ENCODE measurements at regions not wholly inside any gene's neighbourhood (a gene's known extent, or its start where the extent isn't known, plus 50 kb on each side); places are given as distances from the start of the nearest gene placed in this dataset.
"Not testable (repeated sequence)": the region's sequence is repeated elsewhere in the genome, so short reads cannot be mapped to it uniquely, and the experiment has no call there.

- TF ChIP-seq MYC (IDR thresholded peaks at IDR 0.05; ENCODE audit: low read depth, low read length): no peak
- TF ChIP-seq CTCF (IDR thresholded peaks at IDR 0.05; ENCODE audit: low read depth, low read length): no peak
- TF ChIP-seq, protein P1, sequence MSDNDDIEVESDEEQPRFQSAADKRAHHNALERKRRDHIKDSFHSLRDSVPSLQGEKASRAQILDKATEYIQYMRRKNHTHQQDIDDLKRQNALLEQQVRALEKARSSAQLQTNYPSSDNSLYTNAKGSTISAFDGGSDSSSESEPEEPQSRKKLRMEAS (IDR thresholded peaks at IDR 0.05; ENCODE audit: low read depth, low read length): no peak
- no peak for TF ChIP-seq POLR2A (IDR thresholded peaks at IDR 0.05; ENCODE audit: extremely low read depth, insufficient read length)
- no peak for DNase-seq (ENCODE audit: low read depth)
- H3K4me3 ChIP-seq (ENCODE audit: low read depth, low read length): no peak overlapping the region
Observed at GRCh38 chr2:242060212-242060835, 190.8 kb downstream of the RTP5 start.

DNA sequence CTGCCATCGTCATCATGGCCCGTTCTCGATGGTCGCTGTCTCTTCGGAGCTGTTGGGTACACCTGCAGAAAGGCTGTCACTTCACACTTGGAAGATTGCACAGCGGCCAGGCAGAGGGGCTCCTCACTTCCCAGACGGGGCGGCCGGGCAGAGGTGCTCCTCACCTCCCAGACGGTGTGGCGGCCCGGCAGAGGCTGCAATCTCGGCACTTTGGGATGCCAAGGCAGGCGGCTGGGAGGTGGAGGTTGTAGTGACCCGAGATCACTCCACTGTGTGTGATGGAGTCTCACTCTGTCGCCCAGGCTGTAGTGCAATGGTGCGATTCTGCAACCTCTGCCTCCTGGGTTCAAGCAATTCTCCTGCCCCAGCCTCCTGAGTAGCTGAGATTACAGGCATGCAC, 192.4 kb downstream of the RTP5 start:
- not testable (repeated sequence) for DNase-seq (ENCODE audit: low read depth); H3K4me3 ChIP-seq (ENCODE audit: low read depth, low read length)

DNA sequence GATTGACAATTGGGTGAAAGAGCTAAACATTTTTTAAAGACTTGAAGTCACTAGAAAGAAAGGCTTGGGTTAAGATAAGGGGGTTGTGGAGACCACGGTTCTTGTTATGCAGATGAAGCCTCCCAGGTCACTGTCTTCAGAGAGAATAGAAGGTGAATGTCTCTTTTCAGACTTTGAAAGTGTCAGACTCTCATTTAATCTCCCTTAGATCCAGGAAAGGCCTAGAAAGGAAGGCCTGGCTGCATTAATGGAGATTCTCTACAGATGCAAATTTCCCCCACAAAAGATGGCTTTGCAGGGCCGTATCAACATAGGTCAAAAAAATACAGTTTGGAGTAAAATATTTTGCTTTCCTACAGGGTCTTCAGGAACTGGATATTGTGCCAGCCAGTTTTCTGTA, 193.9 kb downstream of the RTP5 start:
- H3K4me3 ChIP-seq (ENCODE audit: low read depth, low read length): no peak overlapping the region
- TF ChIP-seq POLR2A (IDR thresholded peaks at IDR 0.05; ENCODE audit: extremely low read depth, insufficient read length) (no peak), CTCF (IDR thresholded peaks at IDR 0.05; ENCODE audit: low read depth, low read length) (no peak), MYC (IDR thresholded peaks at IDR 0.05; ENCODE audit: low read depth, low read length) (no peak)
- TF ChIP-seq, protein P1 (IDR thresholded peaks at IDR 0.05; ENCODE audit: low read depth, low read length): no peak
- DNase-seq (ENCODE audit: low read depth): no peak

- TF ChIP-seq POLR2A (IDR thresholded peaks at IDR 0.05; ENCODE audit: extremely low read depth, insufficient read length) (no peak), MYC (IDR thresholded peaks at IDR 0.05; ENCODE audit: low read depth, low read length) (no peak), CTCF (IDR thresholded peaks at IDR 0.05; ENCODE audit: low read depth, low read length) (no peak)
- TF ChIP-seq, protein P1 (IDR thresholded peaks at IDR 0.05; ENCODE audit: low read depth, low read length): no peak
- DNase-seq (ENCODE audit: low read depth): no peak
- H3K4me3 ChIP-seq (ENCODE audit: low read depth, low read length): no peak overlapping the region
Observed at GRCh38 chr2:242063850-242064249, 194.3 kb downstream of the RTP5 start.

DNA sequence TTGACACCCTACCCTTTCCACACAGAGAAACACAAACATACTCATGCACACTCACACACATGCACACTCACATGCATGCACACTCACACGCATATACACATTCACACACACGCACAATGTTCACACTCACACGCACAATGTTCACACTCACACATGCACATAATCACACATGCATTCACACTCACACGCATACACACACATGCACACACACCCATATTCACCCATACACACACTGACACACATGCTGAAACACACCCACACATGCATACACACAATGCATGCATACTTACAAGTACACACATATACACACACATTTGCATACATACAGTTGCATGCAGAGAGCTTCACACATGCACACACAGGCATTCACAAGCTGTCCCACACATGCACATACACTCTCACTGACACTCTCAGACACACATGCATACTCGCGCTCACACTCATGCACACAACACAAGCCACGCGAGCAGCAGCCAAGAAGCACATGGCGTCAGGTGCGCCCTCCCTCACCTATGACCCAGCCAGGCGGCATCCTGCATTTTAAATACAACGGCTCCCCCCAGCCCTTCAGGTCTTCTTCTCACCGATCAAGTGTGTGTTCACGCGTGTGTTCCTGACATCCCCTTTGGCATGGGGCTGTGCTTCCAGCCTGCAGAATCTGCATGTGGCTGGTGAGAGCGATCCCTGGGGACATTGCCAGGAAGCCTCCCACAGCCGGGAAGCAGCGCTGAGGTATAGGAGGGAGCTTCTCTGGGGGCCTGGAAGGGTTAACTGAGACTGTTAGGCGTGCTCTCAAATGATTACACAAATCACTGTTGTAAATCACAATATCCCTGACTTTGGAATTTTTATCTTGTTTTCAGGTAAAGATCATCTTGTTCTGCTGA, 195.1 kb downstream of the RTP5 start:
- TF ChIP-seq POLR2A (IDR thresholded peaks at IDR 0.05; ENCODE audit: extremely low read depth, insufficient read length): no peak
- H3K4me3 ChIP-seq (ENCODE audit: low read depth, low read length): no peak overlapping the region
- no peak for DNase-seq (ENCODE audit: low read depth)

- TF ChIP-seq, protein P1 (IDR thresholded peaks at IDR 0.05; ENCODE audit: low read depth, low read length): no peak
- TF ChIP-seq CTCF (IDR thresholded peaks at IDR 0.05; ENCODE audit: low read depth, low read length) (no peak), MYC (IDR thresholded peaks at IDR 0.05; ENCODE audit: low read depth, low read length) (no peak), POLR2A (IDR thresholded peaks at IDR 0.05; ENCODE audit: extremely low read depth, insufficient read length) (no peak)
- DNase-seq (ENCODE audit: low read depth): no peak
- no peak overlapping the region for H3K4me3 ChIP-seq (ENCODE audit: low read depth, low read length)
Observed at GRCh38 chr2:242065426-242065825, 195.9 kb downstream of the RTP5 start.
